SK-N-SH (cell line): ENCODE measurements at regions not wholly inside any gene's neighbourhood (a gene's known extent, or its start where the extent isn't known, plus 50 kb on each side); places are given as distances from the start of the nearest gene placed in this dataset.

Source experiments
- CTCF ChIA-PET: fragments of 300-600, 350-600 bp; formaldehyde crosslinking; extraction: SDS; loops from one replicate; lab custom pipeline; 2021; lab: Yijun Ruan, JAX
- POLR2A ChIA-PET: fragments of 350-600 bp; sonication (Branson Sonifier 250); formaldehyde crosslinking; extraction: SDS; loops from one replicate; lab custom pipeline; 2020; ENCODE audit warnings: antibody characterized with exemption, inconsistent platforms; lab: Yijun Ruan, JAX
- DNase-seq: peaks from one replicate; pipeline ENCODE4 v3.0.0; 2012
- H2AFZ ChIP-seq: fragments of 200-600 bp; sonication (generic); 2 replicates; pipeline ENCODE4 v1.8.1; 2016; ENCODE audit warnings: antibody characterized with exemption, mild to moderate bottlenecking, low read depth
- H3F3A ChIP-seq: fragments of 200-600 bp; sonication (generic); replicated peaks from 2 replicates; pipeline ENCODE3; 2016; ENCODE audit warnings: antibody characterized with exemption, mild to moderate bottlenecking; ENCODE audit not compliant: insufficient read depth
- H3K27ac ChIP-seq, 2 experiments: fragments of 200-500 bp in 1 of 2; fragments of 200-600 bp in 1 of 2; sonication (Bioruptor generic) in 1 of 2; sonication (generic), shearing (Covaris generic) in 1 of 2; 2 replicates each; pipeline versions ENCODE4 v1.5.1 to v1.6.1; 2014 to 2016; ENCODE audit warnings: low read depth in 2 of 2, inconsistent platforms in 1 of 2, low read length in 1 of 2, mild to moderate bottlenecking in 1 of 2, mixed read lengths in 1 of 2
- H3K27me3 ChIP-seq: fragments of 200-600 bp; sonication (generic), shearing (Covaris generic); 2 replicates; pipeline ENCODE4 v1.6.1; 2016; ENCODE audit warnings: mixed run types; ENCODE audit not compliant: insufficient read depth
- H3K36me3 ChIP-seq, 2 experiments: fragments of 200-500 bp in 1 of 2; fragments of 200-600 bp in 1 of 2; sonication (Bioruptor generic) in 1 of 2; sonication (generic) in 1 of 2; replicated peaks in 1 of 2; 2 replicates each; pipeline versions ENCODE3 to v1.5.1; 2014 to 2016; ENCODE audit warnings: low read length in 1 of 2, mild to moderate bottlenecking in 1 of 2; ENCODE audit not compliant: insufficient read depth in 2 of 2, control insufficient read depth in 1 of 2
- H3K4me1 ChIP-seq, 2 experiments: fragments of 200-500 bp in 1 of 2; fragments of 200-600 bp in 1 of 2; sonication (Bioruptor generic) in 1 of 2; sonication (generic), shearing (Covaris generic) in 1 of 2; 2 replicates each; pipeline versions ENCODE4 v1.5.1 to v1.6.1; 2014 to 2016; ENCODE audit warnings: low read depth in 1 of 2, low read length in 1 of 2, mixed run types in 1 of 2; ENCODE audit not compliant: insufficient read depth in 2 of 2, control insufficient read depth in 1 of 2
- H3K4me2 ChIP-seq: fragments of 200-600 bp; sonication (generic), shearing (Covaris generic); 2 replicates; pipeline ENCODE4 v1.6.1; 2017; ENCODE audit warnings: mixed run types
- H3K4me3 ChIP-seq, 2 experiments: fragments of 200-500 bp in 1 of 2; fragments of 200-600 bp in 1 of 2; sonication (Bioruptor generic) in 1 of 2; sonication (generic), shearing (Covaris generic) in 1 of 2; 2 replicates each; pipeline versions ENCODE4 v1.5.1 to v1.8.1; 2014 to 2016; ENCODE audit warnings: low read depth in 2 of 2, inconsistent platforms in 1 of 2, low read length in 1 of 2, mild to moderate bottlenecking in 1 of 2, mixed read lengths in 1 of 2, moderate library complexity in 1 of 2
- H3K79me2 ChIP-seq: fragments of 200-600 bp; sonication (generic); 2 replicates; pipeline ENCODE4 v1.8.1; 2017; ENCODE audit warnings: mild to moderate bottlenecking; ENCODE audit not compliant: insufficient read depth
- H3K9ac ChIP-seq: fragments of 200-600 bp; sonication (generic); 2 replicates; pipeline ENCODE4 v1.6.1; 2017; ENCODE audit warnings: mixed run types
- H3K9me2 ChIP-seq: fragments of 200-600 bp; sonication (generic); 2 replicates; pipeline ENCODE4 v1.6.1; 2017; ENCODE audit warnings: mixed run types
- H3K9me3 ChIP-seq: fragments of 200-600 bp; sonication (generic); 2 replicates; pipeline ENCODE4 v1.6.1; 2017; ENCODE audit warnings: mixed run types, mild to moderate bottlenecking, moderate library complexity
- H4K20me1 ChIP-seq: fragments of 200-600 bp; sonication (generic); 2 replicates; pipeline ENCODE4 v1.6.1; 2017; ENCODE audit warnings: mild to moderate bottlenecking, mixed run types; ENCODE audit not compliant: insufficient read depth
- ELF1 ChIP-seq: IDR thresholded peaks from 2 replicates; pipeline ENCODE4 v1.4.0; 2012
- EP300 ChIP-seq, 2 experiments: IDR thresholded peaks; 2 replicates each; pipeline versions ENCODE4 v1.4.0 to v1.6.1; 2012; ENCODE audit warnings: borderline replicate concordance in 1 of 2, low read depth in 1 of 2, low read length in 1 of 2
- EZH2phosphoT487 ChIP-seq: fragments of 200-600 bp; sonication (generic); IDR thresholded peaks from 2 replicates; pipeline ENCODE4 v1.6.1; 2017; ENCODE audit warnings: low read depth, mixed run types, mild to moderate bottlenecking, antibody characterized with exemption, moderate library complexity, borderline replicate concordance
- FOXJ3 ChIP-seq: sonication (generic); formaldehyde crosslinking; IDR thresholded peaks from 2 replicates; pipeline ENCODE4 v1.5.1; 2020; ENCODE audit warnings: mild to moderate bottlenecking, missing genetic modification reagents
- GABPA ChIP-seq: IDR thresholded peaks from 2 replicates; pipeline ENCODE4 v1.4.0; 2012; ENCODE audit warnings: low read depth, mild to moderate bottlenecking
- GATA2 ChIP-seq: sonication (generic); formaldehyde crosslinking; IDR thresholded peaks from 2 replicates; pipeline ENCODE4 v1.5.0; 2020; ENCODE audit warnings: mild to moderate bottlenecking, missing genetic modification reagents
- IRF3 ChIP-seq: fragments of 150-350 bp; IDR thresholded peaks from 2 replicates; pipeline ENCODE4 v1.6.1; 2016; ENCODE audit warnings: mild to moderate bottlenecking, low read depth, low read length
- MXI1 ChIP-seq: IDR thresholded peaks from 2 replicates; pipeline ENCODE4 v1.6.1; 2012; ENCODE audit warnings: mild to moderate bottlenecking, low read depth, low read length, improper control_type of control experiment
- NRF1 ChIP-seq: IDR thresholded peaks from 2 replicates; pipeline ENCODE4 v1.6.1; 2012; ENCODE audit warnings: low read depth, mild to moderate bottlenecking, low read length
- PBX3 ChIP-seq: IDR thresholded peaks from 2 replicates; pipeline ENCODE4; 2012
- RAD21 ChIP-seq: IDR thresholded peaks from 2 replicates; pipeline ENCODE4 v1.6.1; 2012; ENCODE audit warnings: mild to moderate bottlenecking, low read length
- RCOR1 ChIP-seq: fragments of 150-350 bp; IDR thresholded peaks from 2 replicates; pipeline ENCODE4 v1.6.1; 2017; ENCODE audit warnings: antibody characterized with exemption, low read length
- RFX5 ChIP-seq: IDR thresholded peaks from 2 replicates; pipeline ENCODE4 v1.6.1; 2012; ENCODE audit warnings: mild to moderate bottlenecking, improper control_type of control experiment, low read length
- RXRA ChIP-seq: IDR thresholded peaks from 2 replicates; pipeline ENCODE4 v1.4.0; 2012; ENCODE audit warnings: low read depth, mild to moderate bottlenecking, borderline replicate concordance
- SIN3A ChIP-seq: IDR thresholded peaks from 2 replicates; pipeline ENCODE4 v1.6.1; 2012; ENCODE audit warnings: low read depth, mild to moderate bottlenecking, low read length, moderate library complexity, borderline replicate concordance
- SMC3 ChIP-seq: IDR thresholded peaks from 2 replicates; pipeline ENCODE4 v1.6.1; 2012; ENCODE audit warnings: low read depth, low read length, improper control_type of control experiment
- TAF1 ChIP-seq: IDR thresholded peaks from 2 replicates; pipeline ENCODE4 v1.6.1; 2012; ENCODE audit warnings: low read depth, mild to moderate bottlenecking, low read length, moderate library complexity, borderline replicate concordance
- TEAD4 ChIP-seq: IDR thresholded peaks from 2 replicates; pipeline ENCODE4 v1.4.0; 2012; ENCODE audit warnings: mild to moderate bottlenecking, borderline replicate concordance; ENCODE audit not compliant: insufficient read depth
- USF1 ChIP-seq: IDR thresholded peaks from 2 replicates; pipeline ENCODE4 v1.4.0; 2012; ENCODE audit warnings: low read depth, borderline replicate concordance
- YY1 ChIP-seq: IDR thresholded peaks from 2 replicates; pipeline ENCODE4 v1.4.0; 2012; ENCODE audit warnings: low read depth, mild to moderate bottlenecking
- WGBS: methylation state at CpG from one replicate; pipeline ENCODE4 v1.1.6; 2017; ENCODE audit warnings: low lambda C conversion rate; 5-methylcytosine and 5-hydroxymethylcytosine counted together

GRCh38 chr10:83654689-83655088 is 484.6 kb upstream of the GHITM start:
- Histone ChIP-seq H3K27ac (no peak overlapping the region), H3K9me2 (no peaks in the 10 kb centered on the region), H3K4me2 (no peak overlapping the region), H3K4me3 (no peak overlapping the region), H3F3A (no peaks in the 10 kb centered on the region), H2AFZ (no peak overlapping the region), H3K9me3 (no peaks in the 10 kb centered on the region), H3K4me1 (no peaks in the 10 kb centered on the region), H3K79me2 (no peaks in the 10 kb centered on the region), H3K36me3 (no peaks in the 10 kb centered on the region), H3K27me3 (no peaks in the 10 kb centered on the region), H3K9ac (no peak overlapping the region), H4K20me1 (no peaks in the 10 kb centered on the region)
- ChIA-PET POLR2A (no interaction called here), CTCF (interaction anchor here (1.2 kb wide), 1 partner anchor 23 kb away, joined by 3 read pairs; no protein-coding TSS in a partner anchor)
- TF ChIP-seq EZH2phosphoT487, result no peak
- no peak for TF ChIP-seq RXRA
- TF ChIP-seq SIN3A, result no peak
- TF ChIP-seq RAD21, result no peak
- TF ChIP-seq IRF3, result no peak
- no peak for TF ChIP-seq PBX3
- TF ChIP-seq TAF1, result no peak
- no peak for TF ChIP-seq FOXJ3 (CRISPR knock-in tag)
- no peak for TF ChIP-seq TEAD4
- no peak for TF ChIP-seq GATA2 (CRISPR knock-in tag)
- TF ChIP-seq NRF1, result no peak
- no peak for TF ChIP-seq RCOR1
- no peak for TF ChIP-seq ELF1
- TF ChIP-seq YY1, result no peak
- no peak for TF ChIP-seq RFX5
- TF ChIP-seq GABPA, result no peak
- TF ChIP-seq EP300 (IDR thresholded peaks at IDR 0.05; ENCODE audit: borderline replicate concordance in 1 of 2, low read depth in 1 of 2, low read length in 1 of 2), result no peak
- WGBS, result 50% methylated on average over 2 of the region's 2 CpGs
- no peak for DNase-seq

GRCh38 chr10:83656924-83657323 is 482.4 kb upstream of the GHITM start:
- Histone ChIP-seq H2AFZ (no peak overlapping the region), H4K20me1 (no peaks in the 10 kb centered on the region), H3K36me3 (no peaks in the 10 kb centered on the region), H3K79me2 (no peaks in the 10 kb centered on the region), H3K9me2 (no peaks in the 10 kb centered on the region), H3K9me3 (no peaks in the 10 kb centered on the region)
- TF ChIP-seq EZH2phosphoT487 (no peak), ELF1 (no peak), SMC3 (no peak), RXRA (no peak), MXI1 (no peak), USF1 (no peak)
- TF ChIP-seq, all 33 proteins: peak for 0
- H3F3A ChIP-seq, result no peaks in the 10 kb centered on the region
- no peak for DNase-seq
- H3K27me3 ChIP-seq, result no peaks in the 10 kb centered on the region
- no peak overlapping the region for H3K27ac ChIP-seq
- H3K4me3 ChIP-seq, result no peak overlapping the region
- CTCF ChIA-PET, result no interaction called here
- H3K9ac ChIP-seq, result no peak overlapping the region
- H3K4me1 ChIP-seq, result no peaks in the 10 kb centered on the region
- H3K4me2 ChIP-seq, result no peak overlapping the region
- POLR2A ChIA-PET, result no interaction called here
